HEK293 (cell line): ENCODE measurements at regions not wholly inside any gene's neighbourhood (a gene's known extent, or its start where the extent isn't known, plus 50 kb on each side); places are given as distances from the start of the nearest gene placed in this dataset.
"Not testable (repeated sequence)": the region's sequence is repeated elsewhere in the genome, so short reads cannot be mapped to it uniquely, and the experiment has no call there.

Experiments
- CTCF ChIA-PET: fragments of 350-600 bp; formaldehyde crosslinking; extraction: SDS; loops from one replicate; lab custom pipeline; 2021; ENCODE audit warnings: antibody characterized with exemption; lab: Yijun Ruan, JAX
- POLR2A ChIA-PET: fragments of 300-600 bp; formaldehyde crosslinking; extraction: SDS; loops from one replicate; lab custom pipeline; 2020; ENCODE audit warnings: antibody characterized with exemption, inconsistent platforms; lab: Yijun Ruan, JAX
- H3K27ac ChIP-seq: fragments of 200-500 bp; sonication (Bioruptor generic); 2 replicates; pipeline ENCODE4 v1.5.1; 2014; ENCODE audit warnings: low read depth, low read length, control low read depth, inconsistent platforms; ENCODE audit errors: extremely low read depth
- H3K36me3 ChIP-seq, 2 experiments: fragments of 200-500 bp in 1 of 2; sonication (Bioruptor generic) in 1 of 2; 1 replicate in 1 of 2; 2 replicates in 1 of 2; pipeline ENCODE4 v1.5.1; 2014 to 2017; ENCODE audit warnings: inconsistent platforms in 2 of 2, low read length in 2 of 2; ENCODE audit not compliant: control insufficient read depth in 2 of 2, insufficient read depth in 1 of 2
- H3K4me1 ChIP-seq: fragments of 200-500 bp; sonication (Bioruptor generic); 2 replicates; pipeline ENCODE4 v1.5.1; 2014; ENCODE audit warnings: mild to moderate bottlenecking, low read length, inconsistent platforms; ENCODE audit not compliant: control insufficient read depth, insufficient read depth
- H3K4me3 ChIP-seq: 2 replicates; pipeline ENCODE4 v1.5.1; 2011; ENCODE audit warnings: low read depth, mild to moderate bottlenecking, control low read depth, low read length, moderate library complexity
- H3K9me3 ChIP-seq: fragments of 200-500 bp; sonication (Bioruptor generic); 2 replicates; pipeline ENCODE4 v1.5.1; 2014; ENCODE audit warnings: low read depth, low read length, inconsistent platforms; ENCODE audit not compliant: control insufficient read depth, insufficient read depth
- GLI4 ChIP-seq: fragments of 450-650 bp; formaldehyde crosslinking; IDR thresholded peaks from 2 replicates; pipeline ENCODE4 v1.5.1; 2016; ENCODE audit warnings: missing biosample characterization, missing genetic modification characterization
- MZF1 ChIP-seq: fragments of 450-650 bp; formaldehyde crosslinking; IDR thresholded peaks from 2 replicates; pipeline ENCODE4 v1.5.1; 2017; ENCODE audit warnings: missing biosample characterization, missing genetic modification characterization, borderline replicate concordance
- REPIN1 ChIP-seq: fragments of 450-650 bp; formaldehyde crosslinking; IDR thresholded peaks from 2 replicates; pipeline ENCODE4 v1.5.1; 2017; ENCODE audit warnings: missing biosample characterization, missing genetic modification characterization, low read depth
- TCF7L2 ChIP-seq: IDR thresholded peaks from 2 replicates; pipeline ENCODE4 v1.6.1; 2011; ENCODE audit warnings: low read depth, mild to moderate bottlenecking, inconsistent platforms, low read length, moderate library complexity, borderline replicate concordance
- ZBTB7A ChIP-seq: fragments of 450-650 bp; formaldehyde crosslinking; IDR thresholded peaks from 2 replicates; pipeline ENCODE4 v1.5.1; 2016; ENCODE audit warnings: low read depth, missing biosample characterization, missing genetic modification characterization
- ZNF114 ChIP-seq: fragments of 450-650 bp; formaldehyde crosslinking; IDR thresholded peaks from 2 replicates; pipeline ENCODE4 v1.5.0; 2017; ENCODE audit warnings: missing biosample characterization, missing genetic modification characterization
- ZNF18 ChIP-seq: fragments of 450-650 bp; formaldehyde crosslinking; IDR thresholded peaks from 2 replicates; pipeline ENCODE4 v1.5.1; 2016; ENCODE audit warnings: missing biosample characterization, missing genetic modification characterization
- ZNF2 ChIP-seq: fragments of 450-650 bp; formaldehyde crosslinking; IDR thresholded peaks from 2 replicates; pipeline ENCODE4 v1.5.1; 2016; ENCODE audit warnings: missing biosample characterization, missing genetic modification characterization
- ZNF23 ChIP-seq: fragments of 450-650 bp; formaldehyde crosslinking; IDR thresholded peaks from 2 replicates; pipeline ENCODE4 v1.5.1; 2016; ENCODE audit warnings: missing biosample characterization, missing genetic modification characterization, borderline replicate concordance
- ZNF350 ChIP-seq: fragments of 450-650 bp; formaldehyde crosslinking; IDR thresholded peaks from 2 replicates; pipeline ENCODE4 v1.5.0; 2017; ENCODE audit warnings: missing biosample characterization, mild to moderate bottlenecking, missing genetic modification characterization
- ZNF391 ChIP-seq: fragments of 450-650 bp; formaldehyde crosslinking; IDR thresholded peaks from 2 replicates; pipeline ENCODE4 v1.5.1; 2016; ENCODE audit warnings: low read depth, missing biosample characterization, missing genetic modification characterization, borderline replicate concordance
- ZNF426 ChIP-seq: fragments of 450-650 bp; formaldehyde crosslinking; IDR thresholded peaks from 2 replicates; pipeline ENCODE4 v1.5.1; 2017; ENCODE audit warnings: missing biosample characterization, missing genetic modification characterization, mild to moderate bottlenecking, inconsistent platforms, moderate library complexity
- ZNF449 ChIP-seq: fragments of 450-650 bp; formaldehyde crosslinking; IDR thresholded peaks from 2 replicates; pipeline ENCODE4 v1.5.1; 2017; ENCODE audit warnings: missing biosample characterization, mild to moderate bottlenecking, missing genetic modification characterization, moderate library complexity
- ZNF48 ChIP-seq: fragments of 450-650 bp; formaldehyde crosslinking; IDR thresholded peaks from 2 replicates; pipeline ENCODE4 v1.5.1; 2016; ENCODE audit warnings: missing biosample characterization, missing genetic modification characterization
- ZNF501 ChIP-seq: fragments of 450-650 bp; formaldehyde crosslinking; IDR thresholded peaks from 2 replicates; pipeline ENCODE4 v1.5.1; 2016; ENCODE audit warnings: missing biosample characterization, missing genetic modification characterization
- ZNF518A ChIP-seq: fragments of 450-650 bp; formaldehyde crosslinking; conservative IDR thresholded peaks from 2 replicates; pipeline ENCODE4 v1.5.1; 2016; ENCODE audit warnings: low read depth, missing biosample characterization, missing genetic modification characterization
- ZNF549 ChIP-seq: fragments of 450-650 bp; IDR thresholded peaks from 2 replicates; pipeline ENCODE4 v1.5.1; 2018; ENCODE audit warnings: missing biosample characterization, missing genetic modification characterization, mild to moderate bottlenecking, inconsistent platforms, moderate library complexity
- ZNF561 ChIP-seq: fragments of 450-650 bp; IDR thresholded peaks from 2 replicates; pipeline ENCODE4 v1.5.1; 2018; ENCODE audit warnings: missing biosample characterization, missing genetic modification characterization, borderline replicate concordance
- ZNF621 ChIP-seq: fragments of 450-650 bp; formaldehyde crosslinking; IDR thresholded peaks from 2 replicates; pipeline ENCODE4 v1.5.1; 2017; ENCODE audit warnings: missing biosample characterization, missing genetic modification characterization
- ZNF837 ChIP-seq: fragments of 450-650 bp; formaldehyde crosslinking; IDR thresholded peaks from 2 replicates; pipeline ENCODE4 v1.5.1; 2016; ENCODE audit warnings: missing biosample characterization, missing genetic modification characterization
- ZXDB ChIP-seq: fragments of 450-650 bp; formaldehyde crosslinking; IDR thresholded peaks from 2 replicates; pipeline ENCODE4 v1.5.1; 2016; ENCODE audit warnings: missing biosample characterization, missing genetic modification characterization

DNA sequence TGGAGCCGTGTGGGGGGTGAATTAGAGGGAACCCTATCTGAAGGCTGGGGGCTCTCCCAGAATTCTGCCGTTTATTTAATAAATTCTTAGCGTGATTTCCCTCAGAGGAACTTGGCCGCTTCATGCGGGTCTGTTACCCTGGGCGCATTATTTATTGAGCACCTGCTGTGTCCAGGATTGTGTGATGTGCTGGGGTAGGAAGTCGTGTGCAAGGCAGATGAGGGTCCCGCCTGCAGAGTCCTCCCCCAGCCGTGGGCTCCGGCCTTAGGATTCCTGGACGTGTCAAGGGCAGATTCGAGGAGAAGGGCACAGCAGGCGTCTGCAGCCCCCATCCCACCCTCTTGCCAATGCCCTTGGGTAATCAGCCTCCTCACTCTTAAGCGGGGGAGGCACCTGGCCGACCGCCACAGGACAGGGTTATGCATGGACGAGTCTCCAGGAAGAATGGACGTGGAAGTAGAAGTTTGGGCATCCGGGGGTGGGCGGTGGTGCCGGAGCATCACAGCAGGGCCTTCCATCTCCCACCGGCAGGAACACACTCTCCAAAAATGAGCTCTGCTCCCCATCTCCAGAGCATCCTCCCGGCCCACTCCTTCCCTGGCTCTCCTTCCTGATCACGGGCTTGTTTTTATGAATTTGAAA, 233.3 kb upstream of the C1orf174 start (continued):
- TF ChIP-seq ZNF561 (tag by site-specific recombination) (no peak), ZNF391 (tag by site-specific recombination) (no peak), ZNF501 (tag by site-specific recombination) (no peak), MZF1 (tag by site-specific recombination) (no peak), TCF7L2 (no peak), ZNF449 (tag by site-specific recombination) (no peak), ZBTB7A (tag by site-specific recombination) (no peak), ZNF18 (tag by site-specific recombination) (no peak), ZNF426 (tag by site-specific recombination) (no peak)

DNA sequence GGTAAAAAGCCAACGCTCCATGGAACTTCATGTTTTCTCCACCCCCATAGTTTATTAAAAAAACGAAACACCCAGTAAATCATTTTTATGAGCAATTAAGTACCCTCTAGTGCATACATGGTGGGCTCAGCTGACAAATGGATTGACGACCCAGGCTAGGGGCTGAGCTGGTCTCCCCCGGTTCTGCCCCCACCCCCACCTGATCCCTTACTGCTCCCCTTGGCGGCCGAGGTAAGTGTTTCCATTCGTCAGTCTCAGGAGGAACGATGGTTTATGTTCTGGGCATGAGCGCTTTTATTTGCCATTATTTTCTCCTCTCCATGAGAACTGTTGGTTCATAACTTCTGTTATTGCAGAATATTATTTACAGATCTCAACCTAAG, 233.9 kb upstream of the C1orf174 start:
- Histone ChIP-seq H3K27ac (no peak overlapping the region), H3K4me3 (no peak overlapping the region)
- no peak for TF ChIP-seq ZNF621 (tag by site-specific recombination)
- TF ChIP-seq ZNF518A (tag by site-specific recombination): no peak
- TF ChIP-seq ZNF23 (tag by site-specific recombination): no peak
- no peak for TF ChIP-seq ZNF350
- TF ChIP-seq ZNF549: no peak
- TF ChIP-seq REPIN1 (tag by site-specific recombination): no peak
- TF ChIP-seq ZNF48: no peak
- no peak for TF ChIP-seq ZNF114 (tag by site-specific recombination)
- no peak for TF ChIP-seq ZNF837 (tag by site-specific recombination)
- TF ChIP-seq ZXDB: no peak
- TF ChIP-seq ZNF2 (tag by site-specific recombination): no peak
- no peak for TF ChIP-seq GLI4

DNA sequence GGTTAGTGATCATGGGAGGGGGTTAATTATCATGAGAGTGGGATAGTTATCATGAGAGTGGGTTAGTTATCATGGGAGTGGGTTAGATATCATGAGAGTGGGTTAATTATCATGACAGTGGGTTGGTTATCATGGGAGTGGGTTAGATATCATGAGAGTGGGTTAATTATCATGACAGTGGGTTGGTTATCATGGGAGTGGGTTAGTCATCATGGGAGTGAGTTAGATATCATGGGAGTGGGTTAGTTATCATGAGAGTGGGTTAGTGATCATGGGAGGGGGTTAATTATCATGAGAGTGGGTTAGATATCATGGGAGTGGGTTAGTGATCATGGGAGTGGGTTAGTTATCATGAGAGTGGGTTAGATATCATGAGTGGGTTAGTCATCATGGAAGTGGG, 235.8 kb upstream of the C1orf174 start:
- H3K9me3 ChIP-seq, H3K27ac ChIP-seq, POLR2A ChIA-PET, CTCF ChIA-PET, H3K36me3 ChIP-seq, H3K4me3 ChIP-seq, H3K4me1 ChIP-seq: not testable (repeated sequence)

More for the DNA sequence above, 233.9 kb upstream of the C1orf174 start:
- Histone ChIP-seq H3K9me3 (no peaks in the 10 kb centered on the region), H3K4me1 (no peaks in the 10 kb centered on the region), H3K36me3 (no peaks in the 10 kb centered on the region)
- CTCF ChIA-PET: no interaction called here
- POLR2A ChIA-PET: no interaction called here
